Stimulated activated CD8-positive, alpha-beta memory T cell treated with anti-CD3 and anti-CD28 coated beads, Interleukin-4, amount 100 ng/mL, for 48 hours (primary cell): ENCODE measurements at regions not wholly inside any gene's neighbourhood (a gene's known extent, or its start where the extent isn't known, plus 50 kb on each side); places are given as distances from the start of the nearest gene placed in this dataset.

Experiments used
- DNase-seq: peaks from one replicate; pipeline ENCODE4 v3.0.0-alpha.2; 2020

GRCh38 chr12:60059180-60059579 lies 463.4 kb downstream of the SLC16A7 start:
- DNase-seq, result no peak

GRCh38 chr12:60066655-60067054 lies 470.8 kb downstream of the SLC16A7 start:
- no peak for DNase-seq

- DNase-seq, result no peak
Measured at GRCh38 chr12:60070552-60070951, 474.7 kb downstream of the SLC16A7 start.

- DNase-seq, result no peak
Measured at GRCh38 chr12:60071759-60072191, 475.9 kb downstream of the SLC16A7 start.

- no peak for DNase-seq
Measured at GRCh38 chr12:60072911-60073310, 477.1 kb downstream of the SLC16A7 start.

- no peak for DNase-seq
Measured at GRCh38 chr12:60075091-60075490, 479.3 kb downstream of the SLC16A7 start.

GRCh38 chr12:60078026-60078425 lies 482.2 kb downstream of the SLC16A7 start:
- no peak for DNase-seq

GRCh38 chr12:60093428-60093827 lies 497.6 kb downstream of the SLC16A7 start:
- no peak for DNase-seq

GRCh38 chr12:60094436-60094835 lies 498.6 kb downstream of the SLC16A7 start:
- no peak for DNase-seq

GRCh38 chr12:60096727-60097126 lies 500.9 kb downstream of the SLC16A7 start:
- no peak for DNase-seq

- DNase-seq, result no peak
Measured at GRCh38 chr12:60100160-60100559, 504.3 kb downstream of the SLC16A7 start.

- DNase-seq, result no peak
Measured at GRCh38 chr12:60100852-60101251, 505.0 kb downstream of the SLC16A7 start.

- DNase-seq, result no peak
Measured at GRCh38 chr12:60101715-60102114, 505.9 kb downstream of the SLC16A7 start.

GRCh38 chr12:60106214-60106613 lies 510.4 kb downstream of the SLC16A7 start:
- no peak for DNase-seq

- DNase-seq, result no peak
Measured at GRCh38 chr12:60107992-60108391, 512.2 kb downstream of the SLC16A7 start.

- DNase-seq, result no peak
Measured at GRCh38 chr12:60112063-60112462, 516.2 kb downstream of the SLC16A7 start.

GRCh38 chr12:60112763-60113162 lies 516.9 kb downstream of the SLC16A7 start:
- no peak for DNase-seq

GRCh38 chr12:60114169-60114568 lies 518.3 kb downstream of the SLC16A7 start:
- no peak for DNase-seq

GRCh38 chr12:60119327-60119726 lies 523.5 kb downstream of the SLC16A7 start:
- DNase-seq, result no peak

- DNase-seq, result no peak
Measured at GRCh38 chr12:60120199-60120598, 524.4 kb downstream of the SLC16A7 start.

GRCh38 chr12:60123557-60123956 lies 527.7 kb downstream of the SLC16A7 start:
- no peak for DNase-seq

GRCh38 chr12:60137513-60137912 lies 541.7 kb downstream of the SLC16A7 start:
- DNase-seq, result no peak

GRCh38 chr12:60138526-60138925 lies 542.7 kb downstream of the SLC16A7 start:
- DNase-seq, result no peak

GRCh38 chr12:60144395-60144794 lies 548.6 kb downstream of the SLC16A7 start:
- no peak for DNase-seq

GRCh38 chr12:60148109-60148508 lies 552.3 kb downstream of the SLC16A7 start:
- no peak for DNase-seq

- no peak for DNase-seq
Measured at GRCh38 chr12:60148831-60149230, 553.0 kb downstream of the SLC16A7 start.
